Epithelial cell of prostate (primary cell): ENCODE measurements at regions not wholly inside any gene's neighbourhood (a gene's known extent, or its start where the extent isn't known, plus 50 kb on each side); places are given as distances from the start of the nearest gene placed in this dataset.

ENCODE experiments used
- DNase-seq: peaks from one replicate; pipeline ENCODE4 v3.0.0-alpha.2; 2011; ENCODE audit warnings: low read depth, low spot score
- H3K27ac ChIP-seq: fragments of 450-650 bp; 2 replicates; pipeline ENCODE4 v1.5.1; 2017; ENCODE audit warnings: mild to moderate bottlenecking

GRCh38 chr2:12957251-12957650 is 240.5 kb downstream of the TRIB2 start:
- no peak for DNase-seq
- H3K27ac ChIP-seq = no peak overlapping the region

GRCh38 chr2:12959935-12960334 is 243.2 kb downstream of the TRIB2 start:
- DNase-seq = no peak
- no peak overlapping the region for H3K27ac ChIP-seq

GRCh38 chr2:12960671-12961070 is 243.9 kb downstream of the TRIB2 start:
- no peak overlapping the region for H3K27ac ChIP-seq
- no peak for DNase-seq

GRCh38 chr2:12964904-12965539 is 248.3 kb downstream of the TRIB2 start:
- no peak for DNase-seq
- no peak overlapping the region for H3K27ac ChIP-seq

GRCh38 chr2:12965540-12966269 is 249.0 kb downstream of the TRIB2 start:
- no peak for DNase-seq
- H3K27ac ChIP-seq = no peak overlapping the region

- no peak overlapping the region for H3K27ac ChIP-seq
- DNase-seq = no peak
Measured at GRCh38 chr2:12967804-12968203, 251.1 kb downstream of the TRIB2 start.

GRCh38 chr2:12968399-12968798 is 251.7 kb downstream of the TRIB2 start:
- no peak for DNase-seq

GRCh38 chr2:12970861-12971260 is 254.1 kb downstream of the TRIB2 start:
- DNase-seq = peak; percentile 70
- H3K27ac ChIP-seq = peak overlapping the region; percentile 51

More at GRCh38 chr2:12968399-12968798, 251.7 kb downstream of the TRIB2 start:
- no peak overlapping the region for H3K27ac ChIP-seq

GRCh38 chr2:12971581-12972365 is 255.0 kb downstream of the TRIB2 start:
- no peak for DNase-seq
- H3K27ac ChIP-seq = peak overlapping the region; percentile 51

- no peak overlapping the region for H3K27ac ChIP-seq
- no peak for DNase-seq
Measured at GRCh38 chr2:12978066-12978835, 261.5 kb downstream of the TRIB2 start.

GRCh38 chr2:12979066-12979465 is 262.3 kb downstream of the TRIB2 start:
- no peak overlapping the region for H3K27ac ChIP-seq
- no peak for DNase-seq

- DNase-seq = no peak
- no peak overlapping the region for H3K27ac ChIP-seq
Measured at GRCh38 chr2:12980817-12981216, 264.1 kb downstream of the TRIB2 start.

GRCh38 chr2:12982149-12982584 is 265.4 kb downstream of the TRIB2 start:
- no peak overlapping the region for H3K27ac ChIP-seq
- DNase-seq = no peak

GRCh38 chr2:12987246-12987645 is 270.5 kb downstream of the TRIB2 start:
- DNase-seq = no peak
- no peak overlapping the region for H3K27ac ChIP-seq

- no peak for DNase-seq
Measured at GRCh38 chr2:12988279-12988678, 271.5 kb downstream of the TRIB2 start.

GRCh38 chr2:12990523-12990922 is 273.8 kb downstream of the TRIB2 start:
- no peak overlapping the region for H3K27ac ChIP-seq
- no peak for DNase-seq

More at GRCh38 chr2:12988279-12988678, 271.5 kb downstream of the TRIB2 start:
- no peak overlapping the region for H3K27ac ChIP-seq

- DNase-seq = no peak
- H3K27ac ChIP-seq = no peak overlapping the region
Measured at GRCh38 chr2:12998685-12999084, 281.9 kb downstream of the TRIB2 start.

GRCh38 chr2:13000664-13001363 is 284.1 kb downstream of the TRIB2 start:
- H3K27ac ChIP-seq = no peak overlapping the region

GRCh38 chr2:13001408-13001807 is 284.7 kb downstream of the TRIB2 start:
- H3K27ac ChIP-seq = no peak overlapping the region
- DNase-seq = no peak

More at GRCh38 chr2:13000664-13001363, 284.1 kb downstream of the TRIB2 start:
- no peak for DNase-seq
